ENCODE measurements at regions not wholly inside any gene's neighbourhood (a gene's known extent, or its start where the extent isn't known, plus 50 kb on each side); places are given as distances from the start of the nearest gene placed in this dataset.
"Not testable (repeated sequence)": the region's sequence is repeated elsewhere in the genome, so short reads cannot be mapped to it uniquely, and the experiment has no call there.

GRCh38 chr12:9327320-9327719, 119.1 kb upstream of the PZP start:
- H3K79me2 ChIP-seq (ENCODE audit: insufficient read depth, low read length): no peaks in the 10 kb centered on the region
- H3K36me3 ChIP-seq (replicated peaks in 1 of 2; ENCODE audit: control insufficient read depth in 1 of 2, insufficient read depth in 2 of 2, low read length in 2 of 2): no peaks in the 10 kb centered on the region
- 93% methylated on average over 5 of the region's 5 CpGs for WGBS (ENCODE audit: low lambda C conversion rate)
- peaks cover 10% of the 10 kb centered on the region for H3K4me1 ChIP-seq (ENCODE audit: insufficient read depth, low read length)
- H3K4me2 ChIP-seq (ENCODE audit: low read depth, low read length): no peak overlapping the region
- H3K9ac ChIP-seq (ENCODE audit: insufficient read depth, low read depth, low read length): no peak overlapping the region
- H3K27ac ChIP-seq (ENCODE audit: extremely low read length, insufficient read depth, low read length): no peak overlapping the region
- H3K27me3 ChIP-seq (ENCODE audit: control insufficient read depth in 1 of 2, insufficient read depth in 2 of 2, low read length in 2 of 2): no peaks in the 10 kb centered on the region
- no peak overlapping the region for H3K4me3 ChIP-seq (replicated peaks in 1 of 3; ENCODE audit: insufficient read depth in 1 of 3, low read depth in 2 of 3, low read length in 3 of 3)
- H3K9me3 ChIP-seq (ENCODE audit: low read length): no peaks in the 10 kb centered on the region
- in situ Hi-C loops (cut with HindIII; ENCODE audit: extremely low pct_ligation_motif_present, low pct_unique_long_range_greater_than_20kb): loop anchor here (10.0 to 25.0 kb wide), 2 partner anchors 47 to 135 kb away; no protein-coding TSS in a partner anchor
- DNase-seq (ENCODE audit: low spot score) (no peak), FAIRE-seq (no peak), ATAC-seq (no peak)
- TF ChIP-seq GLI4 (CRISPR knock-in tag; IDR thresholded peaks at IDR 0.05; ENCODE audit: borderline replicate concordance) (no peak), ZNF839 (CRISPR knock-in tag; IDR thresholded peaks at IDR 0.05; ENCODE audit: borderline replicate concordance) (no peak), CREM (IDR thresholded peaks at IDR 0.05) (no peak), CREM (CRISPR knock-in tag; IDR thresholded peaks at IDR 0.05) (no peak), SALL1 (CRISPR knock-in tag; IDR thresholded peaks at IDR 0.05) (no peak), KDM1A (CRISPR knock-in tag; IDR thresholded peaks at IDR 0.05) (no peak), RFX3 (CRISPR knock-in tag; IDR thresholded peaks at IDR 0.05) (no peak), KLF15 (CRISPR knock-in tag; IDR thresholded peaks at IDR 0.05; ENCODE audit: borderline replicate concordance) (no peak)
- H4K20me1 ChIP-seq (ENCODE audit: insufficient read depth, low read length): no peaks in the 10 kb centered on the region
- CTCF ChIA-PET (ENCODE audit: low intra/inter-chr PET ratio, low total read pairs): no interaction called here
- POLR2A ChIA-PET: no interaction called here
- H2AFZ ChIP-seq (ENCODE audit: low read length): no peak overlapping the region
- intact Hi-C loops (cut with micrococcal nuclease; ENCODE audit: unreplicated experiment): no loop called here
- BruUV-seq (replicated peaks): no TSS peak

DNA sequence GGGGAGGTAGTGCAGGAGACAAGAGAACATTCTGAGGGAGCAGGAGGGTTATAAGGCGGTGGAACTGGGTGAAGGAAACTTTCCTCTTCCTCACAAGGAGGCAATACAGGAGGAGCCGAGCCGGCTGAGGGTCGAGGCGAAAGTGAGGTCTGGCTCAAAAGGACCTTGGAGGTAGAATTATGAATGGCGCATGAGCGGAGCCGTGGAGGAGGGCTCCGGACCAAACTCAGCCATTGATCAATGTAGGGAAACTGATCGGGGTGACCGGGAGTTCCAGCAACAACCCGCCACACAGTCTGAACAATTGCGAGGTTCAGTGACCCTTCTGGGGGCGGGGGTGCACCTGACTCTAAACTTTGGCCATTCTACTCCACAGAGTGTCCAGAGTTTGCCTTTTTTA, 118.7 kb upstream of the PZP start:
- H3K4me2 ChIP-seq (ENCODE audit: low read depth, low read length); CTCF ChIA-PET (ENCODE audit: low intra/inter-chr PET ratio, low total read pairs); H3K27ac ChIP-seq (ENCODE audit: extremely low read length, insufficient read depth, low read length); POLR2A ChIA-PET; H4K20me1 ChIP-seq (ENCODE audit: insufficient read depth, low read length); BruUV-seq (replicated peaks); H3K4me3 ChIP-seq (replicated peaks in 1 of 3; ENCODE audit: insufficient read depth in 1 of 3, low read depth in 2 of 3, low read length in 3 of 3); FAIRE-seq; H3K4me1 ChIP-seq (ENCODE audit: insufficient read depth, low read length); H3K27me3 ChIP-seq (ENCODE audit: control insufficient read depth in 1 of 2, insufficient read depth in 2 of 2, low read length in 2 of 2); H3K9me3 ChIP-seq (ENCODE audit: low read length); H2AFZ ChIP-seq (ENCODE audit: low read length); H3K79me2 ChIP-seq (ENCODE audit: insufficient read depth, low read length); H3K9ac ChIP-seq (ENCODE audit: insufficient read depth, low read depth, low read length); DNase-seq (ENCODE audit: low spot score); ATAC-seq; intact Hi-C loops (cut with micrococcal nuclease; ENCODE audit: unreplicated experiment); H3K36me3 ChIP-seq (replicated peaks in 1 of 2; ENCODE audit: control insufficient read depth in 1 of 2, insufficient read depth in 2 of 2, low read length in 2 of 2): not testable (repeated sequence)
- in situ Hi-C loops (cut with HindIII; ENCODE audit: extremely low pct_ligation_motif_present, low pct_unique_long_range_greater_than_20kb): loop anchor here (10.0 to 25.0 kb wide), 2 partner anchors 48 to 135 kb away; no protein-coding TSS in a partner anchor
- 93% methylated on average over 14 of the region's 14 CpGs for WGBS (ENCODE audit: low lambda C conversion rate)
